GM12874 (cell line): ENCODE measurements at regions not wholly inside any gene's neighbourhood (a gene's known extent, or its start where the extent isn't known, plus 50 kb on each side); places are given as distances from the start of the nearest gene placed in this dataset.

Experiments
- CTCF ChIP-seq: IDR thresholded peaks from 2 replicates; pipeline ENCODE4 v1.5.1; 2011; ENCODE audit warnings: low read depth, mild to moderate bottlenecking, control low read depth, low read length, moderate library complexity; ENCODE audit not compliant: insufficient read depth

GRCh38 chr7:66505009-66505408 lies 123.7 kb upstream of the KCTD7 start:
- no peak for TF ChIP-seq CTCF

GRCh38 chr7:66505531-66506451 lies 122.9 kb upstream of the KCTD7 start:
- no peak for TF ChIP-seq CTCF

GRCh38 chr7:66507764-66508296 lies 120.9 kb upstream of the KCTD7 start:
- TF ChIP-seq CTCF: no peak

GRCh38 chr7:66508431-66508830 lies 120.2 kb upstream of the KCTD7 start:
- no peak for TF ChIP-seq CTCF

- no peak for TF ChIP-seq CTCF
Measured at GRCh38 chr7:66514050-66514449, 114.6 kb upstream of the KCTD7 start.

- no peak for TF ChIP-seq CTCF
Measured at GRCh38 chr7:66517212-66517909, 111.3 kb upstream of the KCTD7 start.

- no peak for TF ChIP-seq CTCF
Measured at GRCh38 chr7:66518151-66518691, 110.5 kb upstream of the KCTD7 start.
